H1 (cell line): ENCODE measurements at regions not wholly inside any gene's neighbourhood (a gene's known extent, or its start where the extent isn't known, plus 50 kb on each side); places are given as distances from the start of the nearest gene placed in this dataset.

Experiments used
- RAD21 ChIP-seq, 2 experiments: IDR thresholded peaks in 1 of 2; conservative IDR thresholded peaks in 1 of 2; 2 replicates each; pipeline ENCODE4 v1.6.1; 2011; ENCODE audit warnings: low read depth in 2 of 2, low read length in 2 of 2, improper control_type of control experiment in 1 of 2, inconsistent platforms in 1 of 2, mild to moderate bottlenecking in 1 of 2, moderate library complexity in 1 of 2

GRCh38 chr17:63032142-63032541 is 66.1 kb downstream of the TANC2 start (continued):
- TF ChIP-seq RAD21 (IDR thresholded peaks at IDR 0.05 in 1 of 2, conservative IDR thresholded peaks at IDR 0.05 in 1 of 2; ENCODE audit: low read depth in 2 of 2, low read length in 2 of 2): no peak
